NT2/D1 (cell line): ENCODE measurements at regions not wholly inside any gene's neighbourhood (a gene's known extent, or its start where the extent isn't known, plus 50 kb on each side); places are given as distances from the start of the nearest gene placed in this dataset.

Source experiments
- DNase-seq: peaks from one replicate; pipeline ENCODE4 v3.0.0-alpha.2; 2011; ENCODE audit warnings: low read depth, low spot score
- H3K27me3 ChIP-seq: 2 replicates; pipeline ENCODE4 v1.6.0; 2011; ENCODE audit warnings: mild to moderate bottlenecking; ENCODE audit not compliant: insufficient read length, insufficient read depth
- H3K36me3 ChIP-seq: 2 replicates; pipeline ENCODE4 v1.6.1; 2011; ENCODE audit warnings: mild to moderate bottlenecking, low read length, mixed read lengths; ENCODE audit not compliant: insufficient read depth, insufficient read length
- H3K4me1 ChIP-seq: 2 replicates; pipeline ENCODE4 v1.5.1; 2011; ENCODE audit not compliant: insufficient read depth, insufficient read length
- H3K4me3 ChIP-seq: 2 replicates; pipeline ENCODE4 v1.5.1; 2011; ENCODE audit warnings: low read depth; ENCODE audit not compliant: insufficient read length
- H3K9ac ChIP-seq: 2 replicates; pipeline ENCODE4 v1.6.0; 2011; ENCODE audit warnings: low read depth; ENCODE audit not compliant: insufficient read length
- H3K9me3 ChIP-seq: 2 replicates; pipeline ENCODE4 v1.5.1; 2011; ENCODE audit warnings: mild to moderate bottlenecking, low read length; ENCODE audit not compliant: insufficient read depth
- SUZ12 ChIP-seq: IDR thresholded peaks from 2 replicates; pipeline ENCODE4 v1.6.1; 2011; ENCODE audit not compliant: insufficient read length, insufficient read depth; ENCODE audit errors: extremely low read depth
- YY1 ChIP-seq: IDR thresholded peaks from 2 replicates; pipeline ENCODE4 v1.6.1; 2011; ENCODE audit not compliant: insufficient read length, insufficient read depth
- ZNF274 ChIP-seq: IDR thresholded peaks from 2 replicates; pipeline ENCODE4 v1.6.1; 2011; ENCODE audit warnings: mild to moderate bottlenecking, low read depth, low read length

GRCh38 chr2:64348386-64349130 lies 105.4 kb upstream of the LGALSL start:
- Histone ChIP-seq H3K4me3 (no peak overlapping the region), H3K9me3 (no peaks in the 10 kb centered on the region), H3K9ac (no peak overlapping the region), H3K27me3 (no peaks in the 10 kb centered on the region), H3K36me3 (no peaks in the 10 kb centered on the region), H3K4me1 (no peaks in the 10 kb centered on the region)
- no peak for DNase-seq
- no peak for TF ChIP-seq ZNF274
- no peak for TF ChIP-seq SUZ12
- no peak for TF ChIP-seq YY1

- Histone ChIP-seq H3K9ac (no peak overlapping the region), H3K4me3 (no peak overlapping the region), H3K27me3 (no peaks in the 10 kb centered on the region), H3K4me1 (no peaks in the 10 kb centered on the region), H3K36me3 (no peaks in the 10 kb centered on the region), H3K9me3 (no peaks in the 10 kb centered on the region)
- TF ChIP-seq YY1, result no peak
- no peak for TF ChIP-seq ZNF274
- no peak for TF ChIP-seq SUZ12
- no peak for DNase-seq
These were observed 104.8 kb upstream of the LGALSL start for GRCh38 chr2:64349131-64349530.

- H3K9ac ChIP-seq, result no peak overlapping the region
- no peak for TF ChIP-seq YY1
- TF ChIP-seq ZNF274, result no peak
- no peak for TF ChIP-seq SUZ12
- no peaks in the 10 kb centered on the region for H3K36me3 ChIP-seq
- no peaks in the 10 kb centered on the region for H3K4me1 ChIP-seq
- H3K27me3 ChIP-seq, result no peaks in the 10 kb centered on the region
- no peak for DNase-seq
- no peaks in the 10 kb centered on the region for H3K9me3 ChIP-seq
- no peak overlapping the region for H3K4me3 ChIP-seq
These were observed 103.0 kb upstream of the LGALSL start for GRCh38 chr2:64350996-64351395.

- H3K9ac ChIP-seq, result no peak overlapping the region
- H3K9me3 ChIP-seq, result no peaks in the 10 kb centered on the region
- H3K36me3 ChIP-seq, result no peaks in the 10 kb centered on the region
- H3K4me3 ChIP-seq, result no peak overlapping the region
- TF ChIP-seq SUZ12 (no peak), YY1 (no peak), ZNF274 (no peak)
- no peaks in the 10 kb centered on the region for H3K4me1 ChIP-seq
- DNase-seq, result no peak
- no peaks in the 10 kb centered on the region for H3K27me3 ChIP-seq
These were observed 101.7 kb upstream of the LGALSL start for GRCh38 chr2:64352292-64352691.

- Histone ChIP-seq H3K4me1 (peaks cover 4% of the 10 kb centered on the region), H3K4me3 (no peak overlapping the region), H3K27me3 (no peaks in the 10 kb centered on the region), H3K9ac (no peak overlapping the region), H3K36me3 (no peaks in the 10 kb centered on the region), H3K9me3 (no peaks in the 10 kb centered on the region)
- no peak for DNase-seq
- no peak for TF ChIP-seq ZNF274
- TF ChIP-seq SUZ12, result no peak
- no peak for TF ChIP-seq YY1
These were observed 98.9 kb upstream of the LGALSL start for GRCh38 chr2:64354857-64355680.

- H3K4me3 ChIP-seq, result no peak overlapping the region
- H3K9ac ChIP-seq, result no peak overlapping the region
- H3K27me3 ChIP-seq, result no peaks in the 10 kb centered on the region
- no peak for DNase-seq
- no peaks in the 10 kb centered on the region for H3K9me3 ChIP-seq
- TF ChIP-seq SUZ12 (no peak), ZNF274 (no peak), YY1 (no peak)
- H3K36me3 ChIP-seq, result no peaks in the 10 kb centered on the region
- peaks cover 6% of the 10 kb centered on the region for H3K4me1 ChIP-seq
These were observed 97.1 kb upstream of the LGALSL start for GRCh38 chr2:64356906-64357305.

GRCh38 chr2:64359171-64359891 lies 94.6 kb upstream of the LGALSL start:
- DNase-seq, result no peak
- H3K4me3 ChIP-seq, result no peak overlapping the region
- no peaks in the 10 kb centered on the region for H3K36me3 ChIP-seq
- TF ChIP-seq ZNF274 (no peak), SUZ12 (no peak), YY1 (no peak)
- no peaks in the 10 kb centered on the region for H3K9me3 ChIP-seq
- H3K27me3 ChIP-seq, result no peaks in the 10 kb centered on the region
- no peak overlapping the region for H3K9ac ChIP-seq
- peaks cover 8% of the 10 kb centered on the region for H3K4me1 ChIP-seq
